NB4 (cell line): ENCODE measurements at regions not wholly inside any gene's neighbourhood (a gene's known extent, or its start where the extent isn't known, plus 50 kb on each side); places are given as distances from the start of the nearest gene placed in this dataset.

Experiments
- DNase-seq: peaks from one replicate; pipeline ENCODE4 v3.0.0; 2010; ENCODE audit warnings: low read depth
- H3K4me3 ChIP-seq: one replicate; pipeline ENCODE4 v1.5.1; 2011; ENCODE audit warnings: mild to moderate bottlenecking, low read depth, low read length, moderate library complexity
- CTCF ChIP-seq: IDR thresholded peaks from one replicate; pipeline ENCODE4 v1.5.1; 2012; ENCODE audit warnings: low read depth, low read length
- MYC ChIP-seq: IDR thresholded peaks from 2 replicates; pipeline ENCODE4 v1.6.1; 2011; ENCODE audit warnings: low read depth, low read length
- POLR2A ChIP-seq: IDR thresholded peaks from 2 replicates; pipeline ENCODE4 v1.6.1; 2011; ENCODE audit warnings: mild to moderate bottlenecking; ENCODE audit not compliant: insufficient read length; ENCODE audit errors: extremely low read depth
- TF ChIP-seq, protein P1 (sequence below): IDR thresholded peaks from 2 replicates; pipeline ENCODE4 v1.6.1; 2011; ENCODE audit warnings: low read depth, low read length

DNA sequence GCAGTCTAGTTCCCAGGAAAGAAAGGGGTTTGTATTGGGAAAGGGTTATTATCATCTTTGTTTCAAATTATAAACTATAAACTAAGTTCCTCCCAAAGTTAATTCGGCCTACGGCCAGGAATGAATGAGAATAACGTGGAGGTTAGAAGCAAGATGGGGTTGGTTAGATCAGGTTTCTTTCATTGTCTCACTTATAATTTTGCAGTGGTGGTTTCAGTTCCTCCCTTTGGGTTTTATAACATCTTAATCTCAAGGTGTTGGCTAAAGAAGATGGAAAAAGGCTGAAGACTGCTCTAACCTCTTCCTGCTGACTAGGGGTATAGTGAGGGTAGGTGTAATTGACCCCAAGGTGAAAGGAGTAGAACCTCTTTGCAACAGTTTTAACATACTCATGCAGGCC is 1050.7 kb downstream of the OTOL1 start:
- no peak for DNase-seq
- H3K4me3 ChIP-seq: no peak overlapping the region
- TF ChIP-seq, protein P1, sequence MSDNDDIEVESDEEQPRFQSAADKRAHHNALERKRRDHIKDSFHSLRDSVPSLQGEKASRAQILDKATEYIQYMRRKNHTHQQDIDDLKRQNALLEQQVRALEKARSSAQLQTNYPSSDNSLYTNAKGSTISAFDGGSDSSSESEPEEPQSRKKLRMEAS: no peak
- TF ChIP-seq CTCF: no peak
- TF ChIP-seq MYC: no peak
- TF ChIP-seq POLR2A: no peak

DNA sequence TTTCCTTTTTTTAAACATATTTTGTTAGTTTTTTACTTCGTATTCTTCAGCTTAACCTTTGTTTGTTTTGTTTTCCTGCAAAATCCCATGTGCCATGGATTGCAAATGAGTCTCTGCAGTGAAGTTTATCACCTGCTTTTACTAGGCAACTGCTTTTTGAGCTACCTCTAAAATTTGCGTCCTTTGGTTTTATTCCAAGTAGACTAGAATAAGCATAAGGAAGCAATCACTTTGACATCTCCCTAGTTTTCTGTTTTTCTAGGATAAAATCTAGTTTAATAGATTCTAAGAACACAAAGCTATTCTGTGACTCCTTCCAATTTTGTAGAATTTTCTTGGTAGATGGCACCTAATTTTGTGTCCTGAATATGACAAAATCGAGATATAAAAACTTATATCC is 1059.2 kb downstream of the OTOL1 start:
- no peak overlapping the region for H3K4me3 ChIP-seq
- no peak for DNase-seq
- TF ChIP-seq POLR2A: no peak
- TF ChIP-seq, protein P1: no peak
- no peak for TF ChIP-seq CTCF
- no peak for TF ChIP-seq MYC

DNA sequence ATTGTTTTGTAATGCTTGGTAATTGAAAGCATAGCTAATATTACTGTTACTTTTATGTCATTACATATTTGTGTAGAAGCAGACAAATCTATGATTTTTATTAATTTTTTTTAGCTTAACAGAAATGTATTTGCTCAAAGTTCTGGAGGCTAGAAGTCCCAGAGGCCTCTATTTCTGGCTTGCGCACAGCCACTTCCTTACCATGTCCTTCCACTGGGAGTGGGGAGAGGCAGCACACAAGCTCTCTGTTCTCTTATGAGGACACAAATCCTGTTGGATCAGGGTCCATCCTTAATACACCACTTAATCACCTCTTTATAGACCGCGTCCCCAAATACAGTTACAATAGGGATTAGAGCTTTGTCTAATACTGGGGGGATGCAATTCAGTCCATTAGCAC is 1061.4 kb downstream of the OTOL1 start:
- no peak overlapping the region for H3K4me3 ChIP-seq
- DNase-seq: no peak
- TF ChIP-seq POLR2A (no peak), CTCF (no peak), MYC (no peak)
- TF ChIP-seq, protein P1: no peak

- no peak overlapping the region for H3K4me3 ChIP-seq
- TF ChIP-seq POLR2A (no peak), CTCF (no peak), MYC (no peak)
- TF ChIP-seq, protein P1: no peak
- no peak for DNase-seq
Measured at GRCh38 chr3:162568706-162569105, 1072.1 kb downstream of the OTOL1 start.

DNA sequence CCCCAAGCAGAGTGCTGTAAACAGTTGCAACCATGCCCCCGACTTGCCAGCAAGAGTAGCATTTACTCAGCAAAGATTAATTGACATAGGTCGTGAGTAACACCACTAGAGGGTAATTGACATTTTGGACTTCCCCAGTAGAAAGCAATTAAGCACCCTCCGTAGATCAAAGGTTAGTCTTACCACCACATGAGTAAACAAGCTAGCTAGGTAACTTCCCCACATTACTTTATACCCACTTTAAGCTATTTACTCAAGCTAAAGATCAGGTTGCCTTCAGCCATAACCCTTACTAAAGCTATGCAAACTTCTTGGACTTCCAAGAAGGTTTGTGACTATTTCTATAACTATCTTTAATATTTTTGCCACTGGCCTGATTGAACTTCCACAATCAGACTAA is 1072.7 kb downstream of the OTOL1 start:
- no peak overlapping the region for H3K4me3 ChIP-seq
- TF ChIP-seq, protein P1: no peak
- no peak for TF ChIP-seq MYC
- TF ChIP-seq CTCF: no peak
- no peak for TF ChIP-seq POLR2A
- no peak for DNase-seq

DNA sequence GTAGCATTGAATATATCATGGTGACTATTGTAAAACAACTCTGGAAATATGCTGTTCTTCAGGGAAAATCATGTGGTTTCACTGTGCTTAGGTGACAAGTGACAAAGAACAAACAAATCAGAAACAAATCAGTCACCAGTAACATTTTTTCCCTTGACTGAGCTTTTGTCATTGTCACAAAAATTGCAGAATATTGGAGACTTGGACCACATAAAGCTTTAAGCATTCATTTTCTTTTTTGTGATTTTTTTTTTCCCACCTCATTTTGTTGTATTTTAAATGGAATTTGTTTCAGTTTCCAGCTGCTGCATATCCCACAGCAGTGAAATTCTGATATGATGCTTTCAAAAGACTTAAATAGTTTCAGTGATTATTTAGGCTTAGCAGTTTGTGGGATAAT is 1088.4 kb downstream of the OTOL1 start:
- DNase-seq: no peak
- no peak overlapping the region for H3K4me3 ChIP-seq
- TF ChIP-seq MYC (no peak), POLR2A (no peak)
- TF ChIP-seq, protein P1: no peak
